Kidney tubule cell (primary cell): ENCODE measurements at regions not wholly inside any gene's neighbourhood (a gene's known extent, or its start where the extent isn't known, plus 50 kb on each side); places are given as distances from the start of the nearest gene placed in this dataset.
A peak's percentile ranks its signal among the peaks of the same experiment; 100 is the strongest.

Source experiments
- DNase-seq: peaks from one replicate; pipeline ENCODE4 v3.0.0-alpha.2; 2018; ENCODE audit warnings: low spot score

GRCh38 chr6:41451039-41451438 is 95.1 kb upstream of the FOXP4 start:
- no peak for DNase-seq

- no peak for DNase-seq
These were observed 94.5 kb upstream of the FOXP4 start for GRCh38 chr6:41451515-41452163.

GRCh38 chr6:41452763-41453162 is 93.4 kb upstream of the FOXP4 start:
- DNase-seq = no peak

GRCh38 chr6:41453244-41453643 is 92.9 kb upstream of the FOXP4 start:
- no peak for DNase-seq

- DNase-seq = no peak
These were observed 91.9 kb upstream of the FOXP4 start for GRCh38 chr6:41454189-41454789.

GRCh38 chr6:41455410-41455809 is 90.8 kb upstream of the FOXP4 start:
- DNase-seq = no peak

- no peak for DNase-seq
These were observed 90.4 kb upstream of the FOXP4 start for GRCh38 chr6:41455818-41456217.

- no peak for DNase-seq
These were observed 88.9 kb upstream of the FOXP4 start for GRCh38 chr6:41457303-41457670.

- no peak for DNase-seq
These were observed 86.4 kb upstream of the FOXP4 start for GRCh38 chr6:41459738-41460137.

GRCh38 chr6:41460742-41461336 is 85.3 kb upstream of the FOXP4 start:
- DNase-seq = no peak

- no peak for DNase-seq
These were observed 84.1 kb upstream of the FOXP4 start for GRCh38 chr6:41462033-41462432.

GRCh38 chr6:41463062-41463930 is 82.9 kb upstream of the FOXP4 start:
- DNase-seq = peak; percentile 63

- DNase-seq = no peak
These were observed 82.2 kb upstream of the FOXP4 start for GRCh38 chr6:41464019-41464418.

GRCh38 chr6:41464481-41464880 is 81.7 kb upstream of the FOXP4 start:
- peak; percentile 40 for DNase-seq

GRCh38 chr6:41466437-41466990 is 79.7 kb upstream of the FOXP4 start:
- DNase-seq = no peak

- DNase-seq = no peak
These were observed 79.1 kb upstream of the FOXP4 start for GRCh38 chr6:41467061-41467460.

- no peak for DNase-seq
These were observed 78.4 kb upstream of the FOXP4 start for GRCh38 chr6:41467627-41468404.

GRCh38 chr6:41469156-41470028 is 76.8 kb upstream of the FOXP4 start:
- no peak for DNase-seq

- DNase-seq = peak; percentile 27
These were observed 76.2 kb upstream of the FOXP4 start for GRCh38 chr6:41470029-41470330.

GRCh38 chr6:41470331-41471063 is 75.7 kb upstream of the FOXP4 start:
- DNase-seq = peak; percentile 35
